ENCODE measurements at regions not wholly inside any gene's neighbourhood (a gene's known extent, or its start where the extent isn't known, plus 50 kb on each side); places are given as distances from the start of the nearest gene placed in this dataset.

DNA sequence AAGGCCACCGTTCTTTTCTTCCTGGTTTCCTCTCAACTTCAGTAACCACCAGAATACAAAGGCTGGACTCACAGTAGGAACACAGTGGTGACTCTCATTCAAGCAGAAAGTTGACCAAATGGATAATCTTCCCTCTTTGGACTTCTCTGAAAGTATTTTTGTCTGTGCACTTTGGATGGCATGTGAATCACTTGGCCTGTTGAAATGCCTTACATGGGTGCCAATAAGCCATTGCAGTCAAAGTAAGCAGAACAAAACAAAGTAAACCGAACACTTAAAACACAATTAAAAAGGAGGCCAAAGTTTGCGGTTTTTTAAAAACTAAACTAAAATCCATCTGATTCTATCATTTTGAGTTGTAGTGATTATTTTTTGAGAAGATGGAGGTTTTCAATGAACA lies 370.1 kb upstream of the DDHD1 start:
- TF ChIP-seq, protein P1, sequence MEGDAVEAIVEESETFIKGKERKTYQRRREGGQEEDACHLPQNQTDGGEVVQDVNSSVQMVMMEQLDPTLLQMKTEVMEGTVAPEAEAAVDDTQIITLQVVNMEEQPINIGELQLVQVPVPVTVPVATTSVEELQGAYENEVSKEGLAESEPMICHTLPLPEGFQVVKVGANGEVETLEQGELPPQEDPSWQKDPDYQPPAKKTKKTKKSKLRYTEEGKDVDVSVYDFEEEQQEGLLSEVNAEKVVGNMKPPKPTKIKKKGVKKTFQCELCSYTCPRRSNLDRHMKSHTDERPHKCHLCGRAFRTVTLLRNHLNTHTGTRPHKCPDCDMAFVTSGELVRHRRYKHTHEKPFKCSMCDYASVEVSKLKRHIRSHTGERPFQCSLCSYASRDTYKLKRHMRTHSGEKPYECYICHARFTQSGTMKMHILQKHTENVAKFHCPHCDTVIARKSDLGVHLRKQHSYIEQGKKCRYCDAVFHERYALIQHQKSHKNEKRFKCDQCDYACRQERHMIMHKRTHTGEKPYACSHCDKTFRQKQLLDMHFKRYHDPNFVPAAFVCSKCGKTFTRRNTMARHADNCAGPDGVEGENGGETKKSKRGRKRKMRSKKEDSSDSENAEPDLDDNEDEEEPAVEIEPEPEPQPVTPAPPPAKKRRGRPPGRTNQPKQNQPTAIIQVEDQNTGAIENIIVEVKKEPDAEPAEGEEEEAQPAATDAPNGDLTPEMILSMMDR (IDR thresholded peaks at IDR 0.05): no peak
- TF ChIP-seq POLR2A (IDR thresholded peaks at IDR 0.05): no peak

Measured in ovary (tissue), 3 donors.